ENCODE measurements at regions not wholly inside any gene's neighbourhood (a gene's known extent, or its start where the extent isn't known, plus 50 kb on each side); places are given as distances from the start of the nearest gene placed in this dataset.

DNA sequence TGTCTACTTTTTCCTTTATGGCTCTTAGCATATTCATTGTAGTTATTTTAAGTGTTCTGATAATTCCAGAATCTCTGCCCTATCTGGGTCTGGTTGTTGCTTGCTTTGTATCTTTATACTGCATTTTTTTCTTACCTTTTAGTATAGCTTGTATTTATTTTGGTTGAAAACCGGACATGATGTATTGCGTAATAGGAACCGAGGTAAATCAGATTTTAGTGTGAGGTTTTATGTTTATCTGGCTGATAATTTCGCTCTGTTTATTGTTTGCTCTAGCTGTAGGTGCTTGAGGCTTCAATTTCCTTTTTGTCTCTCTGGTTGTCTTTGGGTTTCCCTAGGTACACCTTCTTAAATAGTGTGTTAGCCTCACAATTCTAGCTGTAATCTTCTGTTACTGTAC, 263.8 kb upstream of the LCORL start:
- no peak for FAIRE-seq

DNA sequence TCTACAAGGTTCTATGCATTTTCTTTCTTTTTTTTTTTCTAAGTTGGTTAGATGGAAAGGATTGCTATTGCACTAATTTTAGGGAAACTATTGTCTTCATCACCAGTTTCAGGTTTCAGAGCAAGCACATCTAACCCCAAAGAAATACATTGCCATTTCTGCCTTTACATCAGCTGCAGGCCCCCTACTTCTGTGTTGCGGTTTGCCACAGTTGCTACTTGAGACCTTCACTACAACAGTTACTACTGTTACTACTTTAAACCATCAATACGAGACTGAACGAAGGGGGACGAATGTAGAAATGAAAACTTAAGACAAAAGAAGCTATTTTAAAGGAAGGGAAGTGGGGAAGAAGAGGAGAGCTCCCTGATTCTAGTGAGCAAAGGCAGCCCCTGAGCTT, 256.7 kb upstream of the LCORL start:
- no peak for FAIRE-seq

DNA sequence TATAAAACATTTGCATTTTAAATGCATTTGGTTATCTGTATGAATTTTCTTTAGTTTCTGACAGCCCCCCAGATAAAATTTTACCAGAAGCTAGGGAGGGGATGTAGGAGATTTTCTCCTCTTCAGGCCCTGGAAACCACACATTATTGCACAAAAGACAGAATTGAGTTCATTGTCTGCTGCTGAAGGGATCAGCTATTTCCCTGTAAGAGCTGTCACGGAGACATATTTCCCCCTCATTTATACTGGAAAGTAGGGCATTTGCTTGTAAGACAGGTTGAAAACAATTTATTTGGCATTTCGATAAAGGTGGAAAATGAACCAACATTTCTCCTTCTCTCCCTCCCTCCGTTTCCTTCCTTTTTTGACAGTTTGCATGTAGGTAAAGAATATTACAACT, 241.3 kb upstream of the LCORL start:
- FAIRE-seq = no peak

DNA sequence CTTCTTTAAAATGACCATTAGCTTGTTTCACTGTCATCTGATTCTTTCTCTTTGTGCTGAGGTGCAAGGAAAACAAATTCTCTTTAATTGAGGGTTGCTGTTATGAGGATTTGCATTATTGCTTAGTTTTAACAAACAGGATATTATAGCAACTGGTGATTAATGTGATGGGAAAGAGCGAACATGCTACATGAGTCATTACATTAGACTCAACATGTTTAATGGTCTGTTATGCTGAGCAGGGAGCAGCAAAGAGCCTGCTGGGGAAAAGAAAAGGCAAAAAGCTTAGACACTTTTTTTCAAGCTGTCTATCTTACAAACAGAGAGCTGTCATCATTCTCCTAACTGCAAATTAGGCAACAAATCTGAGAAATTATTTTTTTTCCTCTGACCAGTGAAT, 230.5 kb upstream of the LCORL start:
- FAIRE-seq = no peak

DNA sequence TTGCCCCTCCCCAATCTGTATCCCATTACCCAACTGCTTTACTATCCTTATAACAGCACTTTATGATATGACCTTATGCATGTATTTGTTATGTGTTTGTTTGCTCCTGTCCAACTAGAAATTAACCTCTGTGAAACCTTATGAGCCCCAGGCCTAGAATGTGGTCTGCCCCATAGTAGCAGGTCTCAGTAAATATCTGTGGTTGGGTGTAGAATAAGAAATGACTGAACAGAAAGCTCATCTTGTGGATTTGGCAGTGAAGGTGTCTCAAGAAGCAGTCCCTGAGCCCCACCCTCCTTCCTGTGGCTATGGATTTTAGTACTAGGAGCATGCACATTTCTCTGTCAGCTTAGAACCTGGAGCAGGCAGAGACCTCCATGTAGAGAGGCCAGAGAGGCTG, 229.0 kb upstream of the LCORL start:
- FAIRE-seq = no peak

DNA sequence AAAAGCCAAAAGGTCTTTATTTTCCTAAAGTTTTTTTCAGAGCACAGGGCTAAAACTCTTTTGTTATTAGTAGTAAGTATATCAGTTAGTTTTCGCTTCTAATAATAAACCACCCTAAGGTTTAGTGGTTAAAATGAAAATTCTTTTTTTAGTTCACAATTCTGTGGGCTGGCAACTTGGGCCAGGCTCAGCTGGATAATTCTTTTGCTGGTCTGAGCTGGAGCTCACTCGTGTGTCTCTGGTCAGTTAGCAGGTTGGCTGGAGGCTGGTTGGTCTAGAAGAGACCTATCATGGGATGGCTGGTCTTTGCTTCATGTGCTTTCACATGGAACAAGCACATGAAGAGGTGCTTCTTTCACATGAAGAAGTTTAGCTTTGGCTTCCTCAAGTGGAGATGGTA, 227.1 kb upstream of the LCORL start:
- no peak for FAIRE-seq

DNA sequence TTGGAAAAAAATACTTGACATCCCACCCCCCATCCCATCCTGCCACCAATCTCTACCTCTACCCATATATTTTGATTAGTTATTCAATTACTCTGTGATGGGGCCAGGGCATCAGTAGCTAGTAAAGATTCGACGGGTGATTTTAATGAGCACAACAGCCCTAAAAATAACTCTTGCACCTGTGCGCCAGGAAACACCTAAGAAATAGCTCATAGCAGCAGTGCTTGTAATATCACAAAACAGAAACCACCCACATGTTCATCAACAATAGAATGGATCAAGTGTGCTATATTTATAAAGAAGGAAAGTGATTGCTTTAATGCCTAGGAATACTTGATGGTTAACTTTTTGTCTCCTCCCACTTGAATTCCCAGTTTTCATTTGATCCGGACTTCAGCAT, 225.6 kb upstream of the LCORL start:
- FAIRE-seq = no peak

DNA sequence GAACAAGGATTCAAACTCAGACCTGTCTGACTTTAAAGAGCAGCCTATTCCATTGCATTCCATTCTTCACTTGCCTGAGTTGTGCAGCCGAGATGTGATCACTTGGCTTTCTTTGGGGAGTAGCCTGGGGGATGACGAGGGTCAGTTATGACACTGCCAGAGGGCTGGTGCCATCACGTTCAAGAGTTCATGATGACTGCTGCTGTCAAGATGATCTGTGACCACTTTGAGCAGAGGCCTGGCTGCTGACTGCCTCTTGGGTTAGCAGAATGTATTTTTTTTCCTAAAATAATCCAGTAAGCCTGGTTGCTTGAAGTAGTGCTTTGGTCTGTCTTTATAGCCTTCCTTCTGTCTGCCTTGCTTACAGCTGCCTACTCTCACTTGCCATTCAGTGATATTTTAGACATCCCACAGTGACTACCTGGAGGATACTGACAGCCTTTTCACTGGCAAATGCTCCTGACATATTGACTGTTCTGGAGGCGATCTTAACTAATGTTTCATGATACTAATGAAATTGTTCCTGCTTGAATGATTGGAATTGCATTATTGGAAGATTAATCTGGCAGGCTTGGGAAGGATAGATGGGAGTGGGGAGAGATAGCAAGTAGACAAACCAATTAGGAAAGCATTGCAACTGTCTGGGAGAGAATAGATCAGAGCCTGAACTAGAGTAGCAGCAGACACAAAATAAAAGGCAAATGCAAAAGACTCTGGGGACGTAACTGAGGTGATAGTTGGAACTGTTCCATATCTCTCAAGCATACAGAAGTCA, 221.6 kb upstream of the LCORL start:
- FAIRE-seq = no peak

DNA sequence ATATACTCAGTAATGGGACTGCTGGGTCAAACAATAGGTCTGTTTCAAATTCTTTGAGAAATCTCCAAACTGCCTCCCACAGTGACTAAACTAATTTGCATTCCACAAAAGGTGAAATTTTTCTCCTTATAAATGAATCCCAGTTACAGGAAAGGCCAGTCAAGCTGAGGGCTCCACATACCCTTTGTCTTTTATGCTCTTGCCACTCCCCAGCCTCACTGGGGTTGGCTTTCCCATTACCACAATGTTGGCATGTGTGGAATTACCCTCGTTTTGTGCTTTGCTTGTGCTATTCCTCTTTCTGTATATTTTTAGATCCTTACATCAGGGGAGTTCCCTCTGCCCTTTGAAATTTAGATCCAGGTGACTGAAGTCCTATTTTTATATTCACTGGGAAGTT, 220.2 kb upstream of the LCORL start:
- no peak for FAIRE-seq

DNA sequence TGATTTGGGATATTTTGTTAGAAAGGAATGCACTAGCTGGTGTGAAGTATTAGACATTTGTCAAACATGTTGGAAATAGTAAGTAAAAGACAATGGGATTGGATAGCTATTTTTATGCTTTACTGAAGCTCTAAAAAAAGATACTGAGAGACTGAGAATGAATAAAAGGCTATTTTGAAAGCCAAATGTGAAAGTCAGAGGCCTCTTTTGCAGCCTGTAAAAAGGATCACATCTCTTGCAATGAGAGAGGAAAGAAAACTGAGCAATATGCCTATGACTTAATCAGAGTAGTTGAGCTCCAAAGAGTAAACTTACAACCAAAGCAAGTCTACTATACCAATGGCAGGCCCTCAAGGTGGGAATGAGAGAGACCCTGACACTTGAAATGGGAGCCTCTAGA, 212.6 kb upstream of the LCORL start:
- no peak for FAIRE-seq

DNA sequence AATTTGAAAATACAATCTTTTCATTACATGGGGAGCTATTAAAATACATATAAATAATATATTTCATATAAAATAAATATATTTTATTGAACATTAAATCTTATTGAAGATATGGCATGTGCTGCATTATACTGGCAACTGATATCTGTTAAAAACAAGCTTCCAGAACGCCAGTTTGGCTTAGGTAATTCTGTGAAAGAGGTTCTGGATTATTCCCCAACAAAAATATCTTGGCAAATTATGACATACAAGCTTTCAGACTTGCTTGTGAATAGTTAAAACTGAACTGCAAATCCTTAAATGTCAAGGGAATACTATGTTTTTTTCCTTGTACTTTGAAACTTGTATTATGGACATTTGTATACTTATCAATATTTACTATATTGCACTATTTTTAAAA, 210.2 kb upstream of the LCORL start:
- FAIRE-seq = no peak

DNA sequence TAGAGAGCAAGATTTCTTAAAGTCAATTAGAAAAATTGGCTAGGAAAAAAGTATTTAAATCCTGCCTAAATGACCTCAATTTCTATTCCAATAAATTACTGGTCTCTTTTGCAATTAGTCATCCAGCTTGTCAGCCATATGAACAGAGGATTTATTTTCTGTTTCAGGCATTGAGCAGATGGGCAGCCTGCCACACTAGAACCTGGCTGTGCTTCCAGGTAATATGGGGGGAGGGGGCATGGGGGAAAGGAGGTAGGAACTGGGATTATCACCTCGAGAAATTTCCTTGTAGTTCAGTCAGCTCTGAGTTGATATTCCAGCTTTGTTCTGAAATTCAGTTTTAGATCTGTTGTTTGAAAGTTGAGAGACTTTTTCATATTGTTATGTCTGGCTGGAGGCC, 206.3 kb upstream of the LCORL start:
- no peak for FAIRE-seq

DNA sequence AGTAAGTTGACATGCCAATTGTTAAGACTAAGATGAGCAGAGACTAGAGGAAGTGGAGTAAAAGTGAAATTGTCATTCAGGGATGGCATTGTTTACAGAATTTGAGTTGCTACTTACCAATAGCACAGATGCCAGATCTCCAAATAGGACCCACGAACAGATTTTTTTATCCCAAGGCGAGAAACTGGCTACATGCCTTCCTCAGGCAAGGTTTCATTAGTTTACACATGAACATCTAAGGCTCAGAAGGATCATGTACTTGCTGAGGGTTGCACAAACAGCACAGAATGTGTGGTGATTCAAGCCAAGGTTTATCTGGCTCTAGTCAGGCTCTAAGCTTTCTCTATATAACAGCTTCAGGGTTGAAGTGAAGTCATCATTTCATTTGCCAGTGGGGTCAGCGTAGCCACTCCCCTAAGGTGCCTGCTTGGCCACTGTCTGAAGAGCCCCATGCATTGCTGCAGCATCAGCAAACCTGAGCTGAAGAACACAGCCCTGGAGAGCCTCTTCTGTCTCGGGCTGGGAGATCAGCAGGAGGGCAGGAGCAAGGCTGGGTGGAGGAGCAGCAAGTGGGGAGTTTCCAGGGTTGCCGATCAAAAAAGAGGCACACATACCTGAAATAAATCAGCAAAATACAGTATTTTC, 193.0 kb upstream of the LCORL start:
- no peak for FAIRE-seq

DNA sequence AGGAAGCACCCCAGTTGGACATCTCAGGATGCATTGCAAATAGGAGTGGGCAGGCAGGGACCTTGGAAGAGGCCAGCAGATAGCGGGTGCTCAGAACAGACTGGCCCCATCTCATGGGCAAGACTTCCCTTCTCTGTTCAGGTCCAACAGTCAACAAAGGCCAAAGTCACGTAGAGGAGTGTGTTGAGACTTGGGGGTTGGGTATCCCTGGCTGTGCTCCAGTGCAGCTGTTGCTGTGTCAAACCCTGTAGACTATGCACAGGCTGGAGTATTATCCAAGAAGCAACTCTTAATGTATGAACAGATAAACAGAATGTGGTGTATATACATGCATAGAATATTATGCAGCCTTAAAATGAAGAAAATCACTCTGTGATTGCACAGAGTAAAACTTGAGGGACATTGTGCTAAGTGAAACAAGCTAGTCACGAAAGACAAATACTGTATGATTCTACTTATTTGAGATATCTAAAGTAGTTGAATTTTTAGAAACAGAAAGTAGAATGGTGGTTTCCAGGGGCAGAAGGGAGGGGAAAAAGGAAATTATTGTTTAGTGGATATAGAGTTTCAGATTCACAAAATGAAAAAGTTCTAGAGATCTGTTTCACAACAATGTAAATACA, 192.1 kb upstream of the LCORL start:
- no peak for FAIRE-seq

DNA sequence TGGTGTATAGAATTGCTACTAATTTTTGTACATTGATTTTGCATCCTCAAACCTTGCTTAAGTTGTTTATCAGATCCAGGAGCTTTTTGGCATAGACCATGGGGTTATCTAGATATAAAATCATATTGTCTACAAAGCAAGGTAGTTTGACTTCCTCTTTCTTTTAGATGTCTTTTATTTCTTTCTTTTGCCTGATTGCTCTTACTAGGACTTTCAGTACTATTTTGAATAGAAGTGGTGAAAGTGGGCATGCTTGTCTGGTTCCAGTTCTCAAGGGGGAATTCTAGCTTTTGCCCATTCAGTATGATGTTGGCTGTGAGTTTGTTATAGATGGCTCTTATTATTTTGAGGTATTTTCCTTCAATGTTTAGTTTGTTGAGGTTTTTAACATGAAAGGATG, 187.9 kb upstream of the LCORL start:
- no peak for FAIRE-seq

DNA sequence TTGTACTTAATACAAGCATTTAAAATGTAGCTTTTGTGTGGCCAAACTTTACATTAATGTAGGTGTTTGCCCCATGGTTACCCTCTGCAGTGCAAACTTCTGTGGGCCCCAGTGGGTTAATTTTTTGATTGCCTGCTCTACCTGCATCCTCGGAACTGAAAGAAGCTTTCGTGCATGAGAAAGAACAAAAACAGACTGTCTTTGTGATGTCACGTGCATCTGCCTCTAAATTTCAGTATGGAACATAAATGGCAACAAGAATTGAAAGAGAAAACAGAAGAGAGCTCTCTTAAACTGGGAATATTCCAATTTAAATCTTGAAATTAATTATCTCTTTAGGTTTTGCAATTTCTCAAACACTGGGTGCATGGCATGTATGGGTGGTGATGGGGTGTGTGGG, 182.4 kb upstream of the LCORL start:
- no peak for FAIRE-seq

DNA sequence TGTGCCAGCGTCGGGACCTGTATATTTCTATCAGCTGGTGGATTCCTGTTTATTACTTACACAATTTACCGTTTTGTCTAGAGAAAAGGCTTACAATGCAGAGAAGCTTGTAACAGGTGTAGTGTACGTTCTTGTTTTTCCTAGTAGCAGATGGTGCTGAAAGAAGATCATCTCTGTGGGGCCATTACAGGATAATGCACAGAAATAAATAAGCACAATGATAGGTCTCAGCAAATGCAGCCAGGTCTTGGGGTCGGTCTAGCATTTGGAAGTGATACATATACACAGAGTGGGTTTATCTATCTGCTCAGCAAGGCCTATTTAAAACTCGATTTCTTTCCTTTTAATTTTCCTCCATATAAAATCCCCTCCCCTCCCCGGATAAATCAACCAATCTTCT, 180.9 kb upstream of the LCORL start:
- no peak for FAIRE-seq

DNA sequence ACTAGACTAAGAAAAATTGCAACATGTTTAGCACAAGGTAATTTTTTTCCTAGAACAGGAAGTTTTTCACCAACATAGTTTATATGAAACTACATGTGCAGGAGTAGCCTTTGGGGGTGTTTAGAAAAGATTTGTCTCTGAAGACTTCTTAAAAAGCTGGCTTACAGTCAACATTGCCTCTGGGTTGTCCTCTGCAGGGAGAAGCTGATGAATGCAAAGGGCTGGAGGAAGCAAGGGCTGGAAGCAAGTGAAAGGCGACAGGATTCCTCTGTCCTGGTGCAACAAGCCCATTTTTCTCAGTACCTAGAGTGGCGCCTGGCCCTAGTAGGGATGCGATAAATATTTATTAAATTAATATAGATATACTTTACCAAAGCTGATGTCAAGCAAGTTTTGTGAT, 180.3 kb upstream of the LCORL start:
- no peak for FAIRE-seq

DNA sequence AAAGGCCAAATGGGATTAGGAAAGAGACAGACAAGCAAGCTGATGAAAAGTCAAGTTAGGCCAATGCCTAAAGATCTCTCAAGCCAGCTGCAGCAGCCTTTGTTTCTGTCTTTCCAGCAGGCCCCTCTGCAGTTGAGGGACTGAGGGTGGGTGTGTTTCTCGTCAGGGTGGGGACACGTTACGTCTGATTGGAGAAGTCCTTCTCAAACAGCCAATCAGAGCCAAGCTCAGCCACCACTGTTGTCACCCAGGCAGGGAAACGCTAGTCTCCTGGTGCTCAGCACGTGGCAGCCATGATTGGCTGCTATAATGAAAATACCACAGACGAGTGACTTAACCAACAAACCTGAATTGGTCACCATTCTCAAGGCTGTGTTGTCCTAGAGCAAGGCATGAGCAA, 177.1 kb upstream of the LCORL start:
- FAIRE-seq = no peak

DNA sequence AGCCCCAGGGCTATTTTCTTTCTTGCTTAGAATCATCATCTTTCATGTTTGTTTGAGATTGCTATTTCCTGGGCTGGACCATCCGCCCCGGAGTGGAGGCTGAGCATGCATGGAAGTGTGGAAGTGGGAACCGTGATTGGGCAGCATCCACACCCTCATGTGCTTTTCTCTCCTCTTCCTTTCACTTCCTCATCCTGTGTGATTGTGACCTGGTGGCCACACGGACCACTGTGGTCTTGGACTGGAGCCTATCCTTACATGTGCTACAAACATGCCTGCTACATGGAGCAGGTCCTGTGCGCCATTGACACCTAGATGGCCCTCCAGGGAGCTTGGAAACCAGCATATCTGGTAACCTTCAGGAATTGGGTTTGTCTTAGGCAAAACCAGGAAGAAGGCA, 175.9 kb upstream of the LCORL start:
- FAIRE-seq = no peak

DNA sequence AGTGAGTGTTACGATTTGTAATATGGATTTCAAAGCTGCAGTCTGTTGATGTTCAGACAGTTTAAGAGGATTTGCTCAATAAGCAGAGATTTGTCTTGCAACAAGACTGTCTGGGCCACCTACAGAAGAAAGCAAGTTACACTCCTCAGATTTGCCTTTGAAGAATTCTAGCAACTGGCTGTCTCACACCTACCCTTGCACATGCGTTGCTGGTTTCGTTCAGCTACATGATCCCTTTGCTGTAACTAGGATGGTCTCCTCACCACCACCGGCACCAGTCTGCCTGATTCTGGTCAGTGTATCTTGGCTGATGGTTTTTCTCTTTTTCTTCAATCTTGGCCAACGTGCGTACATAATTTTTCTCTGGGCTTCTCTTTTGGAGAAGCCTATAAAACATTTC, 172.7 kb upstream of the LCORL start:
- no peak for FAIRE-seq

DNA sequence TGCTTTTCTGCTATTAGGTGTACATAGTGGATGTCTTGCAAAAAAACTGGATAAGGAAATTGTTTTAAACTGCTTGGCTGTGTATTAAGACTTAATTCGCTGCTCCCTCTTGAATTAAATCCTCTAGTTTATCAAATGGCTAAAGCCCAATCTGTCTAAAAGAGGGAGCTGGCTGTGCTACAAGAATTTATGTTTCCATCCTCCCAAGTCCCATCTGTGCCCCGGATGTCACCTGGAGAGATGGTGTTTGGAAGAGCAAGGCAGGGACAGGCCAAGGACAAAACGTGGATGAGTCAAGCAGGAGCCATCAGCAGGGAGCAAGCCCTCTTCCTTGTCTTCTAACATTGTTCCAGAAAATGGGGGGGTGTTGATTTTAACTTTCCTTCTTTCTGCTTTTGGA, 171.3 kb upstream of the LCORL start:
- FAIRE-seq = no peak

DNA sequence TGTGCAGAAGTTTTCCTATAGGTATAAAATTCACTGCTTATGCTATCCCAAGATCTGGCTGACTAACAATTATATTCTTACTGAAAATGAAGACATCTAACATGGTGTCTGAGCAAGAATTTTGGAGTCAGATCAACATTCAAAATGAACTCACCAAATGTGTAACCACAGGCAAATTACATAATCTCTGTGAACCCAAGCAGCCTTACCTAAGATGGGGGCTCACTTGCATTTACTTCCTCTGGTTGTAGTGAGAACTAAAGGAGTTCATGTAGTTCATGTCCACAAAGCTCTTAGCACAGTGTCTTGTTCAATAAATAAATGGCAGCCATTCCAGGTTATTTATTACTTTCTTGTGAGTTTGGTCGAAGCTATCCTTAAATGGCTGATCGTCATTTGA, 163.9 kb upstream of the LCORL start:
- no peak for FAIRE-seq

DNA sequence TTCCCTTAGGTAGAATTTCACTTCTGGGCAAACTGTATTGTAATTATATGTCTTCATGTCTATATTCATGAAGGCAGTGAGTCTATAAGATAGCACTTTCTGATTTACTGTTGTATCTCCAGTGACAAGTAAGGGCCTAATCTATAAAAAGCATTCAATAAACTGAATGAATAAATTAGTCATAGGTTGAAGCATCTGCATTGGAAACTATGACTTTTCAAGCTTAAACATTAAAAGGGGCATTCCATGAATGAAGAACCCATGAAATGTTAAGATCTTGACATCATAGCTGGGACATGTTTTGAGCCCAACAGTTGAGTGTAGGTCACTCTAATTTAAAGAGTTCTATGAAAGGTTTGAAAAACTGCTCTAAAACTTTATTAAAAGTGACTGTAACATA, 159.3 kb upstream of the LCORL start:
- no peak for FAIRE-seq

DNA sequence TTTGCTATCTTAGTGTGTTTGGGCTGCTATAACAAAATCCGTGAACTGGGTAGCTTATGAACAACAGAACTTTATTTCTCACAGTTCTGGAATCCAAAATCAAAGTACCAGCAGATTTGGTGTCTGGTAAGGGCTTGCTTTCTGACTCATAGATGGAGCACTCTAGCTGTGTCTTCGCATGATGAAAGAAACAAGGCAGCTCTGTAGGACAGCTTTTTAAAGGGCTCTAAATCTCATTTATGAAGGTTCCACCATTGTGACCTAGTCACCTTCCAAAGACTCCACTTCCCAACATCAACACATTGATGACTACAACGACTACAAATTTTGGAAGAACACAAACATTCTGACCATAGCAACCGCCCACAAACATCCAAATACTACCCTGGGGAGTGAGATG, 158.6 kb upstream of the LCORL start:
- FAIRE-seq = no peak
